Hippocampal formation (tissue), 2 donors: ENCODE measurements at regions not wholly inside any gene's neighbourhood (a gene's known extent, or its start where the extent isn't known, plus 50 kb on each side); places are given as distances from the start of the nearest gene placed in this dataset.

Source experiments
- DNase-seq, 2 donors: peaks; one replicate each; lab custom pipeline; 2025; lab: John Stamatoyannopoulos, UW

DNA sequence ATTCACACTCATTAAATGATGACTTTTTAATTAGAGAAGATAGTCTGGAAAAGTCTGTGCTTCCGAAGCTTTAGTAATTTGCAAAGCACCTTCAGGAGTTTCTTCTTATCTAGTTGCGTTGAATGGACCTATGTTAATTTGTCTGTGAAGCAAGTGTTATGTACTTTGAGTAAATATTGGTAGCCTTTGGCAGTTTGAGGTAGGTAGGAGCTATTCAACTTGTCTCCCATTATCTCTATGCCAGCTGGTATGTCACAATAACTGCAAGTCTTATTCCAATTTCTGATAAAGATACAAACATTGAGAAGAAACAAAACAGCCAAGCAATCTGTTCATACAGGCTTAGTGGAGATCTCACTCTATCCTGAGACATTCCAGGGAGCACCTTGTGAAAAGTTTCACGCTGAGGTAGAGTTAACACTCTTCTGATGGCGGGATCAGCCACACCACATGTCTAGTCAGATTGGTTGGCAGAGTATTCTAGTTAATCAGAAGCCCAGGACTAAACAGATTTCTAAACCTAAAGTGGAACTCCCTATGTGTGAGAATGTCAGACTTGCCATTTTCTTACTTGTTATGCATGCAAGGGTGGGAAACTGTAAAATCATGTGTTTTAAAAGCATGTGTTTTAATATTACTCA, 219.8 kb upstream of the MANEA start:
- no peak for DNase-seq

DNA sequence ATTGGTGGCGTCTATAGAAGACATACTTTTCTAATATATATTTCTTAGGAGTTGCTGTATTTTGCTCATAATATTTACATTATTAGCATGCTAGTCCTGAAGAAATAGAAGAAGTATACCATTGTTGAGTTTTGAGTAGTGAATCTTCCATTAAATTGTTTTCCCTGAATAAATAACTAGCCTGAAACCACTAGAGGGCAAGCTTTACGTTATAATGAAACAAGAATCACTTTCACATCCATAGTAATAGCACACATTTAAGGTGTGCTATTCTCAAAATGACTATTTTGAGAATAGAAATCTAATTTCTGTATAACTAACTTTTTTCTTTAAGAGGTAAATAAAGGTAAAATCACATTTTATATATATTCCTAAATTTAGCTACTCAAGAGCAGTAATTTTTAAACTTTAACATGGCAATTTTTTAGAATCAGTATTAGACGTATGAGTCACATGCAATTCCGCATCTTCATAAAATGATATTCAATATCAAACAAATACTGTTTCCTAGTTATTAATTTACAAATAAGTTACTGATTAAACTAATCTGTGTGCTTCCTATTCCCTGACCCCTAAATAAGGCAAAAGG, 213.2 kb upstream of the MANEA start:
- peak in 1 of 2 donors; percentile 35 for DNase-seq

DNA sequence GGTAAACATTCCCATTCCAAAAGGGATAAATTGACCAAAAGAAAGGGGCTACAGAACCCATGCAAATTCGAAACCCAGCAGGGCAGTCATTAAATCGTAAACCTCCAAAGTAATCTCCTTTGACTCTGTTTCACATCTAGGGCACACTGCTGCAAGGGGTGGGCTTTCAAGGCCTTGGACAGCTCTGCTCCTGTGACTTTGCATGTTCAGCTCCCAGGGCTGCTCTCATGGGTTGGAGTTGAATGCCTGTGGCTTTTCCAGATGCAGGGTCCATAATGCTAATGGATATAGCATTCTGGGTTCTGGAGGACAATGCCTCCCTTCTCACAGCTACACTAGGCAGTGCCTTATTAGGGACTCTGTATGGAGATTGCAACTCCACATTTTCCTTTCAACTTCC, 211.9 kb upstream of the MANEA start:
- DNase-seq, result peak in 1 of 2 donors; percentile 1

DNA sequence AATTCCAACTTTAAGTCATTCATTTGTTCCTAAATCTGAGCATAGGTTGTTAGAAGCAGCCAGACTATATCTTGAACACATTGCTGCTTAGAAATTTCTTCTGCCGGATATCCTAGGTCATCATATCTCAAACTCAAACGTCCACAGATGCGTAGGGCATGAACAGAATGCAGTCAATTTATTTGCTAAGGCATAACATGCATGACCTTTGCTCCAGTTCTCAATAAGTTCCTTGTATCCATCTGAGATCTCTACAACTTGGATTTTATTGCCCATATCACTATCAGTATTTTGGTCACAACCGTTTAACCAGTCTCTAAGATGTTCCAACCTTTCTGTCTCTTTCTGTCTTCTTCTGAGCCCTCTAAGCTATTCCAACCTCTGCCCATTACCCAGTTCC, 210.9 kb upstream of the MANEA start:
- no peak for DNase-seq

DNA sequence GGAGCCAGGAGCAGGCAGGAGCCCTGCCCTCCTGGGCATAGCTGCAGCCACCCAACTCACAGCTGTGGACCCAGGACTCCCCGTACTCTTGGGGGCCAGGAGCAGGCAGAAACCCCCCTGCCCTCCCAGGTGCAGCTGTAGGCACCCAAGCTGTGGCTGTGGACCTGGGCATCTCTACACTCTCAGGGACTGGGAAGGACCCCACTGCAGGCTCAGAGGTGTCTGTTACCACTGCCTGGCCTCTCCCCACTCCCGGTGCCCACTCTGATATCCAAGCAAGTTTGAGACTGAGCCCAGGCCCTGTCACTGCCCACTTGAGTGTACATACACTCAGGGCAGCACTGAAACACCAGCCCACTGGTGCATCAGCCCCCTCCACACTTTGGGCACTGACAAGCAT, 193.5 kb upstream of the MANEA start:
- no peak for DNase-seq

DNA sequence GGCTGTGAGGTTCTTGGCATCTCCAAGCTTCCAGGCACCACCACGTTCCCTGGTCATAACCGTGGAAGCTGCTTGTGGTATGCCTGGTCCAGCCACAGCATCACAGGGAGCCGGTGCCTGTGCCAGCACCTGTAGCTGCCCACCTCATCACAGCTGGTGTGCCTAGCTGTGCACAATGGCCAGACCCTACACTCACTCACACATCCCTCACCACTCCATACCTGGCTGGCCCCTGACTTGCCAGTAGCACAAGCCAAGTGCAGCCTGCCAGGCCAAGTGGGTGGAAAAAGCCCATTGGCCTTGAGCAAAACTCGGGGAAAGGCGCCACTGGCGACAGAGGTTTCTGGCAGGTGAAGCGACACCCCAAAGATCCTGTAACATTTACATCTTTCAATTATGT, 192.3 kb upstream of the MANEA start:
- DNase-seq, result no peak

DNA sequence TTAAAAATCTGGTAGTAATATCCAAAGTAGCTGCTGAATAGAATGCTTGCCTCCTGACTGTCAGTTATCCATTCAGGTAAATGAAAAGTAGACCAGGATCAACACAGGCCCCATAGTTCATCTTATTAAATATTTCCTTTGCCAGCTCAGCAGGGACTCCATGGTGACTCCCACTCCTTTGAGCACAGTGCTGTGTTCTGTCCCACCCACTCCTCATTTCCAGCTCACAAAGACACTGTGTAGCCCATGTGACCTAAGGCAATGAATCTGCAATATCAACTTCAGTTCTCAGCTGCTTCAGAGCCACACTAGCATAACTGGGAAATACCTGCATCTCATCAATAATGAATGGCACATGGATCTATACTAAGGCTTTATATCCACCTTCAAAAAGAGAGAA, 189.5 kb upstream of the MANEA start:
- no peak for DNase-seq

DNA sequence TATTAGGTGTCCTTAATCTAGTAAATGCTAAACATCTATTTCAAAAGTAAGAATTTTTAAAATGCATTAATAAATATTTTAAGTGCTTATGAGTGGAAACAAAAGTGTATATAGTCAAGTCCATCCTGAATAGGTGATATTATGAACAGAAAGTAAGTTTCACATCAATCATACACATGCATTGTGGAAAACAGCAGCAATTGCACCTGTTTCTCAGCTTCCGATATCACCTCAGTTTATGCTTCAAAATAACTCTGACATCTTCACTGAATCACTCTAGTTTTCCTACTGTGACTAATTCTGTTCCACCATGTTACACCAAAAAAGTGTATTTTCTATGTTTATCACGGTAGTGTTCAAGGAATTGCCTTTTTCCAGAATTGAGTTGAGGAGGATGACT, 172.6 kb upstream of the MANEA start:
- DNase-seq, result no peak

DNA sequence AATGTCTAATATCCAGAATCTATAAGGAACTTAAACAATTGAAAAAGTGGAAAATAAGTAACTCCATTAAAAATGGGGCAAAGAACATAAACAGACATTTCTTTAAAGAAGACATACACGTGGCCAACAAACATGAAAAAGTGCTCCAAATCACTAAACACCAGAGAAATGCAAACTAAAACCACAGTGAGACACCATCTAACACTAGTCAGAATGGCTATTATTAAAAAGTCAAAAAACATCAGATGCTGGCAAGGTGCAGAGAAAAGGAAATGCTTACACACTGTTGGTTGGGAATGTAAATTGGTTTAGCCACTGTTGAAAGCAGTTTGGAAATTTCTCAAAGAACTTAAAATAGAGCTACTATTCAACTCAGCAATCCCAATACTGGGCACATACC, 169.2 kb upstream of the MANEA start:
- DNase-seq, result no peak

DNA sequence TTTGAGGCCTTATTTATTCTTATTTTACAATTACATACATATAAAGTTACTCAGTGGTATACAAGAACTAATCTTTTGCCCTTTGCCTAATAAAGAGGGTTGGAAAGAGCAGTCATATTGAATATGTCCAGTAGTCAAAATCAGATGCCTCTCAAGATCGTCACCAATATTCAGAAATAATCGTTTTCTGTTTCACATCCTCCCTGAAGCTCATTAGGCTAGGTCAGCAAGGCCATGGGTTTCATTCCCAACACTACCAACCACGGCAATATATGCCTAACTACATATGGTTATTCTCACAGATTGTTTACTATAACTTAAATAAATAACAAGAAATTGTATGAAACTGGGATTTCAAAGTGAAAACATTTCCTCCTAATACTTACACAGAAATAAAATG, 167.2 kb upstream of the MANEA start:
- DNase-seq, result no peak

DNA sequence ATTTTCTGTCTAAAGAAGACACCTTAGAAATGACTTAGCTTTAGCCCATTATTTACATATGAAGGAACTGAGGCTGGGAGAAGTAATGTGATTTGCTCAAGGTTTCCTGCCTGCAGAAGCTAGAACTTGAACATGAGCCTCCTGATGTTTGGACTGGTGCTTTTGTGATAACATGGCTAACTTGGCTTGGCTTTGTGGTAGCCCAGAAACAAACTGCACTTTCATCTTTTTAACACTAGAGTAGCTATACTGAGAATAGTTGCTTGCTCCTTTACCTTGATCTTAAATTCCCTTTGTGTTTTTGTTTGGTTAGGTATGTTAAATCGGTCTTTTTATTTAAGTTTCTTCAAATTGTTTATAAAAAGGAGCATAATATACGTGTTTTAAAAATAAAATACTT, 163.5 kb upstream of the MANEA start:
- no peak for DNase-seq

DNA sequence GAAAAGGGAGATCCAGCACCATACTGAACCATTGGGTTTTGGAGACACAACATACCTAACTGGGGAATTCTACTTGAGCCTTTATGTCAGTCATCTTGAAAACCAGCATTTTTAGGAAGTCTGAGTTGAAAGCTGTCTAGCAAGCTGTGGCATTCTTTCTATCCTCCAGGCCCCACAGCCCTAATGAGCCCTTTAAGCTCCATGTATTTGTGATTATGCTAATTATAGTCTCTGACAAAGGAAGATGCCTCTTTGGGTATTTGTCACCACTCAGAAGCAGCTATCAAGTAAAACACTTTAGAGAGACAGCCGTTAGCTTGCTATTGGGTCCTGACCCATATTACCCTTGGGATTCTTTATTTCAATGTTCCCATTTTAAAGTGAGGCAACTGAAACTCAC, 159.5 kb upstream of the MANEA start:
- no peak for DNase-seq

DNA sequence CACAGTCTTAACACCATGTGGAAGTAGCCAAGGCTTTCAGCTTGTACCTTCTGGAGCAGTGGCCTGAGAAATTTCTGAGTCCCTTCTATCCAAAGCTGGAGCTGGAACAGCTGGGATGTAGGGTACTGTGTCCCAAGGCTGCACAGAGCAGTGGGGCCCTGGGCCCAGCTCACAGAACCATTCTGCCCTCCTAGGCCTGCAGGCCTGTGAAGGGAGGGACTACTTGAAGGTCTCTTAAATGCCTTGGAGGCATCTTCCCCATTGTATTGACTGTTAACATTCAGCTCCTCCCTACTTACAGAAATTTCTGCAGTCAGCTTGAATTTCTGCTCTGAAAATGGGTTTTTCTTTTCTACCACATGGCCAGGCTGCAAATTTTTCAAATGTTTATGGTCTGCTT, 156.5 kb upstream of the MANEA start:
- DNase-seq, result no peak

DNA sequence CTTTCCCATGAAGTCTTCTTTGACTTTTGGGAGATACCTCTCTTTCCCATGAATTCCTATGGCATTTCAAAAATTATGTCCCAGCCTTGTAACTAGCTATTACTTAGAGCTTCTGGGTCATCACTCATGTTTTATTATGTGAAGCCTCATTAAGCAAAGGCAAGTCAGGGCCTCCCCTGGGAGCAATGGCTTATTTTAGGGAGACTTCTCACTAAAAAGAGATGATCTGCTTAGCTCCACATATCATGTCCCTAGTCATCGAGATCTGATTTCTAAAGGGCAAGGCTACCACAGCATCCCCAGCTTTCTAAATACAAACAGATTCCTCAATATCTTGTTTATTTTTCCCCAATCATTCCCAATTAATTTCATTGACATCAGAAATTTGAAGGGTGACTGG, 154.0 kb upstream of the MANEA start:
- no peak for DNase-seq

DNA sequence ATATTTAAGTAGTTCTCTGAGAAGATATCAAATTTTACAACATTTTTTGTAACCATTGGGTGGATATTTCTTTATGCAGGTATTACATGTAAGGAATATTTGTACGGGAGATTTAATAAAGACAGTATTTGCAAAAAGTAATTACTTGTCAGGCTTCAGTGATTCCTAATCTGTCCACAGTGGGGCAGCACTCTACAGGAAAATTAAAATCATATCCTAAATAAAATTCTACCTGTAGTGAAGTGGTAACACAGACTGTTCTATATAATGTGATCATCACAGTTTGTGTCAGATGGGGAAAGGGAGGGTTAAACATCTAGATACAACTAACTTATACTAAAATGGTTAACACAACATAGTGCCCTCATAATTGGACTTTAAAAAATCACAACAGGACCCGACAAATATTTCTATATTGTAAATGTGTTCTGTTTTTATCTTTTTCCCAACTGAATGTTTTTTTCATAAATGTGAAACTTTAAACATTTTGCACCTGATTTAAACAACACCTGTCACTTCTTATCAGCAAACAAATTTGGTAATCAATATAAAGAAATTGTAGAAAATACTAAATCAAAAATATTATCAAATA, 145.6 kb upstream of the MANEA start:
- peak in 1 of 2 donors; percentile 50 for DNase-seq

DNA sequence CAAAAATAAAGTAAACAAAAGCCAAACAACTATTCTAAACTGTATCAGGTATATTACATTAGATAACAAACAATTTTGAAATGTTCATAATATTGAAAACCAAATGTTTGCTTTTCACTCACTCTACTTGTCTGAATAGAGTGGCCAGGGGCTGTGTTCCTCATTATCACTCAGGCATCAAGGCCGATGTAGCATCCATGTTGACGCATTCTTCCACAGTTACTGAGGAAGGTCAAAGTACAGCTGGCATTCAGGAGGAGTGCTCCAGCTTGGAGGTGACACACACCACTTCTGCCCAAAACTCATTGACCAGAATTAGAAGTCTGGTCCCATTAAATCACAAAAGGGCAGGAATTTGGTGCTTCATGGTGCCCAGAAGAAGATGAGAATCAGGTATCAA, 137.6 kb upstream of the MANEA start:
- DNase-seq, result no peak

DNA sequence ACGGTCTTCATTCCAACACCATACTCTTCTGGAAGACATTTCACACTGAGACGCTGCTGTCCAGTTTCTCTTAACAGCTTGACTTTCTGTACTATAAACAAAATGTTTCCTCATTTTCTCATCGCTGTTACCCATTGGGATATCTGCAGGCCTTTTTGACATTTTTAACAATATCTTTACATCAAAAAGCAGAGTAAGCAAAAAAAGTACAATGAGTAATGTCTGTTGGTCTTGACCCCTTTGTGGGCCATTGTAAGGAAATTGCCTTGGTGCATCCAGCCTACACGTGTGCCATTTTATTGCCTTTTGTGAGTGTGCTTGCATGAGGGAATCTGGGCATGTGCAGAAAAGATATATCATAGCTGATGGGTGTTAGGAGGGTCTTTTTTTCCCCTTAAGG, 129.1 kb upstream of the MANEA start:
- DNase-seq, result no peak

DNA sequence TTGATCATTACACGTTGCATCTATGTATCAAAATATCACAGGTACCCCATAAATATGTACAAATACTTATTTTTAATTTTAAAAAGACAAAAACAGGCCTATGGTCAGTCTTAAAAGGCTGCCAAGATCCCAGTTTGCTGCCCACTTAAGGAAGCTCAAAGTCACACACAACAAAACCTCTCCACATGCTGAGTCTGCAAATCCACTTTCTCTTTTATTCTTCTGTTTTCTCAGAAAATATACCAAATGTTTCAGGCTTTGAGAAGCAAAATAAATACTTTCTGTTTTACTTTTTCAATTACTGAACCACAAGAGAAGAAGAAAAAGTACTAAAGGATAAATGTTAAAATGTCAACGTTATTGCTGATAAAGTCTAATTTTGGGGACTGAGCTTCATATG, 107.8 kb upstream of the MANEA start:
- DNase-seq, result no peak

DNA sequence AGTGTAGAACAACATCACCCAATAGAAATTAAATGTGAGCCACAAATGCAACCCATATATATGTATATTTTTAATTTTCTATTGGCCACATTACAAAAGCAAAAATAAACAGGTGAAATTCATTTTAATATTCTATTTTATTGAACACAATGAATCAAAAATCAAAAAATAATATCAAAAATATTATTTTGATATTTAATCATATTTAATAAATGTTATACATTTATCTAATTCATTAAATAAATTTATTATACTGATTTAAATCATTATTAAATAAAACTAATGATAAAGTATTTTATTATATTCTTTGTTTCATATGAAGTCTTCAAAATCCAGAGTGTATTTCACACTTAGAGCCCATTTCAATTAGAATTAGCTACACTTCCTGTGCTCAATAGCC, 98.4 kb upstream of the MANEA start:
- no peak for DNase-seq

DNA sequence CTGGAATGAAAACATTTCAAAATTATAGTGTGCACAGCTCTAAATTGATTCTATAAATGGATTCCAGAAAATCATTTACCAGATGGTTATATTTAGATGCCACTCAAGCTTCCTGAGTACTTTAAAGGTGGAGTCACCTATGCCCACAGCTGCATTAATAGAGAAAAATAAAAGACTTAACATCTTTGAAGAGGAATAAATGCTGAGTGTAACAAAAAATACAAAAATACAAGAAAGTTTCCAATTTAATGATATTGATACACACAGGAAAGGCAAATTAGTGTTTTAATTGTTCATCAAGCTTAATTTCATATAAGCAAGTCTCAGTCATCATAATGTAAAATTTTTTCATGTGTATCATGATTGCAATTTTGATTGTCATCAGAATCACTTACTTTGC, 89.5 kb upstream of the MANEA start:
- DNase-seq, result no peak

DNA sequence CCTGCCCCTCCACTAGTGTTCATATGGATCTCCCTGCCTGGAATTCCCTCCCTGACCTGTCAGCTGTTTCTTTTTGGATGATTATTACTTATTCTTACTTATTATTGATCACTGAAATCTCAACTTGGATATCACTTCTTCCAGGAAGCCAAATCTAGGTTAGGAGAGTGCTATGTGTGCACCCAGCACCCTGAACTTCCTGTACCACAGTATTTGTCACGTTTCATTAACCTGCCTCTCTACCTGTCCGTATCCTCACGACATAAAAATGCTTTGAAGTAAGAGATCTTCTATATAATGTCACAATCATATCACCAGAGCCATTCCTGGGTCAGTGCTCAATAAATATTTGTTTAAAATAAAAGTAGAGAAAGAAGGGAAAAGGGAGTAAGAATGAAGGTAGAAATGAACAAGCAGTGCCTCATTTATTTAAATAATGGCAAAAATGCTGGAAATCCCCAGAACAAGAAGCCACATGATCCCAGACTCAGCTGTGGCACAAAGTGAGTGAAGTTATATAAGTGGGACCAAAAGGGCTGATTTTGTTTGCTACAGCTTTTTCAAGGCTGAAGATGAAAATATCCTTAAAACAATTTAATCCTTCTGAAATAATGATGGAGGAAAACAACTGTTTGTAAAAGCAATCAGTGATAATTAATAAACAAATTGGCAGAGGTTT, 88.0 kb upstream of the MANEA start:
- no peak for DNase-seq

DNA sequence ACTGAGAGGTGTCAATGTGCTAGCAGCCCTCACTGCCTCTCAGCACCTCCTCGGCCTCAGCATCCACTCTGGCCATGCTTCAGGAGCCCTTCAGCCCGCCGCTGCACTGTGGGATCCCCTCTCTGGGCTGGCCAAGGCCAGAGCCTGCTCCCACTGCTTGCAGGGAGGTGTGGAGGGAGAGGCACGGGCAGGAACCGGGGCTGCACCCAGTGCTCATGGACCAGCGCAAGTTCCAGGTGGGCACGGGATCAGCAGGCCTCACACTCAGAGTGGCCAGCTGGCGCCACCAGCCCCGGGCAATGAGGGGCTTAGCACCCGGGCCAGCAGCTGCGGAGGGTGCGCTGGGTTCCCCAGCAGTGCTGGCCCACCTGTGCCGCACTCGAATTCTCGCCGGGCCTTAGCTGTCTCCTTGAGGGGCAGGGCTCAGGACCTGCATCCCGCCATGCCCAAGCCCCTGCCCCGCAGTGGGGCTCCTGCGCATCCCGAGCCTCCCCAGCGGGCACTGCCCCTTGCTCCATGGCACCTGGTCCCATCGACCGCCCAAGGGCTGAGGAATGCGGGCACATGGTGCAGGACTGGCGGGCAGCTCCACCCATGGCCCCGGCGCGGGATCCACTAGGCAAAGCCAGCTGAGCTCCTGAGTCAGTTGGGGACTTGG, 80.4 kb upstream of the MANEA start:
- DNase-seq, result no peak
